ENCODE measurements at regions not wholly inside any gene's neighbourhood (a gene's known extent, or its start where the extent isn't known, plus 50 kb on each side); places are given as distances from the start of the nearest gene placed in this dataset.

GRCh38 chr4:149136951-149137620 lies 678.6 kb downstream of the IQCM start:
- no peak for TF ChIP-seq CTCF (IDR thresholded peaks at IDR 0.05; ENCODE audit: borderline replicate concordance, extremely low read depth, low read length, poor library complexity, severe bottlenecking)
- TF ChIP-seq EZH2 (IDR thresholded peaks at IDR 0.05; ENCODE audit: borderline replicate concordance, low read depth, low read length, severe bottlenecking), result no peak
